ENCODE measurements at regions not wholly inside any gene's neighbourhood (a gene's known extent, or its start where the extent isn't known, plus 50 kb on each side); places are given as distances from the start of the nearest gene placed in this dataset.

- TF ChIP-seq POLR2AphosphoS5 (IDR thresholded peaks at IDR 0.05) (no peak), POLR2A (IDR thresholded peaks at IDR 0.05) (no peak)
Observed at GRCh38 chr1:148309940-148310500, 157.9 kb upstream of the NBPF11 start.

Measured in breast epithelium (tissue), 3 donors.